GM21576 (cell line): ENCODE measurements at regions not wholly inside any gene's neighbourhood (a gene's known extent, or its start where the extent isn't known, plus 50 kb on each side); places are given as distances from the start of the nearest gene placed in this dataset.
A peak's percentile ranks its signal among the peaks of the same experiment; 100 is the strongest.
"Not testable (repeated sequence)": the region's sequence is repeated elsewhere in the genome, so short reads cannot be mapped to it uniquely, and the experiment has no call there.

Source experiments
- ATAC-seq: cut with Tn5 transposase; IDR thresholded peaks from one replicate; pipeline ENCODE4 v1.9.1; 2021; ENCODE audit warnings: mild to moderate bottlenecking, moderate library complexity; ENCODE audit not compliant: unreplicated experiment

- no peak for ATAC-seq
Measured at GRCh38 chrX:52261125-52261462, 76.4 kb downstream of the MAGED4 start.

- ATAC-seq = peak; percentile 98
Measured at GRCh38 chrX:52261463-52262194, 76.9 kb downstream of the MAGED4 start.

DNA sequence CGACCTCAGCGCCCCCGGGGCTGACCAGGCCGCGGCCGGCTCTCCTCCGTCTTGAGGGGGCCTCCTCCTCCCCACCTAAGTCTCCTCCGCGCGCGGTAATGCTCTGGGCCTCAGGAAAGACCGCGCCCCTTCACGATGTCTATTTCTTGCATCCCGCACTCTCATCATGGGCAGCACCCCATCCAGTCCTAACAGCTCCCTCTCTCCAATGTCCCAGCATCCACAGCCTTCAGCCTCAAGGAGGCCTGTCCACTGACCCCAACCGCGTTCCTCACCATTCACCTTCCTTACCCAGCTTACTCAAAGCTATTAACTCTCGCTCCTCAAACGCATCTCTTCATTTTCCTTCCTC is 77.5 kb downstream of the MAGED4 start:
- no peak for ATAC-seq

DNA sequence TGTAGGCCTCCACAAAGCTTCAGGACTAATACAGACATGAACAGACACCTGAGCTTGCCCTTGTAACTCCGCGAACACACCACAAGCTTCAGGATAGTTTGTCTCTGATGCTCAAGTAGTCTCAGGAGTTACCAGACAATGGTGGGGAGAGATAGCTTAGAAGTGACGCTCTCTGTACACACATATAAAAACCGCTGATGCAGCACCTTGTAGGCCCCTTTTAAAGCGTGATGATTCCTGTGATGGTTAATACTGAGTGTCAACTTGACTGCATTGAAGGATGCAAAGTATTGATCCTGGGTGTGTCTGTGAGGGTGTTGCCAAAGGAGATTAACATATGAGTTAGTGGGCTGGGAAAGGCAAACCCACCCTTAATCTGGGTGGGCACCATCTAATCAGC is 78.7 kb downstream of the MAGED4 start:
- no peak for ATAC-seq

- ATAC-seq = no peak
Measured at GRCh38 chrX:52265713-52266112, 81.0 kb downstream of the MAGED4 start.

DNA sequence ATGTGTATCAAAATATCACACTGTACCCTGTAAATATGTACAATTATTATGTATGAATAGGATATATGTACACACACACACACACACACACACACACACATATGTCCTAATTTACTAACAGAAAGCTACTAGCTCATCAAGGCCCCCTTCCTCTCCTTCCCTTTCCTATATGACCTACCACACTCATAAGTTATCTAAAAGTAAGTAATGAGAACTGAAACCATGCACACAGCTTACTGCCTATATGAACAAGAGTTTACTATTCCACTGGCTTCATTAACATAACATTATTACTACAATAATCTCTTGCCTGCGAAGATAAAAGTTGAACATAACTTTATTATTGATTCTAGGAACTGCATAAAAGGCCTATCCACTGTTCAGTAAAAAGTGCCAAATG is 83.8 kb downstream of the MAGED4 start:
- not testable (repeated sequence) for ATAC-seq

GRCh38 chrX:52270453-52271116 is 85.9 kb downstream of the MAGED4 start:
- ATAC-seq = no peak

GRCh38 chrX:52271206-52271605 is 86.5 kb downstream of the MAGED4 start:
- no peak for ATAC-seq

DNA sequence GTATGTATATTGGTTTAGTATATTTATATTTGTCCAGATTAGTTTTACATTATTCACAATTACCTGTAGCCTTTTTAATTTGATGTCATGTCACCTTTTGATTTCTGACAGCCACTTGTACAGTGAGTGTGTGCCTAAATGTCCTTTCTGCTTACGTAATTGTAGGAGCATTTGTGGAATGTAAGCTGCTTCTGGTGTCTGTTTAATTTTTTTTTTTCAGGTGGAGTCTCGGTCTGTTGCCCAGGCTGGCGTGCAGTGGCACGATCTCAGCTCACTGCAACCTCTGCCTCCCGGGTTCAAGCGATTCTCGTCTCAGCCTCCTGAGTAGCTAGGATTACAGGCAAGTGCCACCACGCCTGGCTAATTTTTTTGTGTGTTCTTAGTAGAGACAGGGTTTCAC is 91.2 kb upstream of the XAGE2 start:
- ATAC-seq = no peak

- ATAC-seq = no peak
Measured at GRCh38 chrX:52280812-52281211, 88.0 kb upstream of the XAGE2 start.

- no peak for ATAC-seq
Measured at GRCh38 chrX:52284865-52285264, 84.0 kb upstream of the XAGE2 start.

- ATAC-seq = not testable (repeated sequence)
Measured at GRCh38 chrX:52298968-52299367, 69.9 kb upstream of the XAGE2 start.

DNA sequence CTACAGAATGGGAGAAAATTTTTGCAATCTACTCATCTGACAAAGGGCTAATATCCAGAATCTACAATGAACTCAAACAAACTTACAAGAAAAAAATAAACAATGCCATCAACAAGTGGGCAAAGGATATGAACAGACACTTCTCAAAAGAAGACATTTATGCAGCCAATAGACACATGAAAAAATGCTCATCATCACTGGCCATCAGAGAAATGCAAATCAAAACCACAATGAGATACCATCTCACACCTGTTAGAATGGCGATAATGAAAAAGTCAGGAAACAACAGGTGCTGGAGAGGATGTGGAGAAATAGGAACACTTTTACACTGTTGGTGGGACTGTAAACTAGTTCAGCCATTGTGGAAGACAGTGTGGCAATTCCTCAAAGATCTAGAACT is 60.3 kb upstream of the XAGE2 start:
- not testable (repeated sequence) for ATAC-seq
